ENCODE measurements at regions not wholly inside any gene's neighbourhood (a gene's known extent, or its start where the extent isn't known, plus 50 kb on each side); places are given as distances from the start of the nearest gene placed in this dataset.

DNA sequence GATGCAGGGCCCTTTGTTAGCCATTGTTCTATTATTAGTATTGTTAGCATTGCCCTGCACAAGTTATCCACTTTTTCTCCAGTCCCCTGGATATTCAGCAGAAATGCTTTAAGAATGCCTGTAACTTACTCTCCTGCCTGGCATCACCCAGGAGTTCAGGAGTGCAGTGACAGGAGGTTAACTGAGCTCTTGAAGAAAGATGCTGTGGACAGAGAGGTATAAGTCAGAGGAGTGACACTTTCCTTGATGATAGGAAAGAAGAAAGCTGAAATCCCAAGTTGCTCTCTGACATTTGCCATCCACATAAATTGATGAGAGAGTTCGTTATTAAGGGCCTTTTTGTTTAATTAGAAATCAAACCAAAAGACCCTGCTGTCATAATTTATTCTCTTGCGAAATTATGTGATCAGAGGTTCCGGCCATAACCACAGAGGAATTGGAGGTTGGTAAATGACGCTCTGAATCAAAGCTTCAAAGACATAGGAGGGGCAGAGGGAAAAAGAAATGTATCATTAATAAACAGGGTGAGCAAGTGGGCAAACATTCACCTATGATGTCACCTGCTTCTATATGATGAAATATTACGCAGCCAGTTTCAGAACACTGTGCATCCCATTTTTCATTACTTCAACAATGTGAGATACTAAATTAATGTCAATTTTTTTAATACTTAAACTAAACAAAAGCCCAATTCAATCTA, 230.2 kb upstream of the JADE1 start:
- TF ChIP-seq, protein P1, sequence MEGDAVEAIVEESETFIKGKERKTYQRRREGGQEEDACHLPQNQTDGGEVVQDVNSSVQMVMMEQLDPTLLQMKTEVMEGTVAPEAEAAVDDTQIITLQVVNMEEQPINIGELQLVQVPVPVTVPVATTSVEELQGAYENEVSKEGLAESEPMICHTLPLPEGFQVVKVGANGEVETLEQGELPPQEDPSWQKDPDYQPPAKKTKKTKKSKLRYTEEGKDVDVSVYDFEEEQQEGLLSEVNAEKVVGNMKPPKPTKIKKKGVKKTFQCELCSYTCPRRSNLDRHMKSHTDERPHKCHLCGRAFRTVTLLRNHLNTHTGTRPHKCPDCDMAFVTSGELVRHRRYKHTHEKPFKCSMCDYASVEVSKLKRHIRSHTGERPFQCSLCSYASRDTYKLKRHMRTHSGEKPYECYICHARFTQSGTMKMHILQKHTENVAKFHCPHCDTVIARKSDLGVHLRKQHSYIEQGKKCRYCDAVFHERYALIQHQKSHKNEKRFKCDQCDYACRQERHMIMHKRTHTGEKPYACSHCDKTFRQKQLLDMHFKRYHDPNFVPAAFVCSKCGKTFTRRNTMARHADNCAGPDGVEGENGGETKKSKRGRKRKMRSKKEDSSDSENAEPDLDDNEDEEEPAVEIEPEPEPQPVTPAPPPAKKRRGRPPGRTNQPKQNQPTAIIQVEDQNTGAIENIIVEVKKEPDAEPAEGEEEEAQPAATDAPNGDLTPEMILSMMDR (IDR thresholded peaks at IDR 0.05; ENCODE audit: unreplicated experiment in 3 of 3) = no peak
- Mint-ChIP-seq H3K27me3 (ENCODE audit: low read depth) (no peaks in the 10 kb centered on the region), H3K4me3 (no peak overlapping the region), H3K9me3 (no peaks in the 10 kb centered on the region), H3K27ac (no peak overlapping the region), H3K36me3 (ENCODE audit: low read depth) (no peaks in the 10 kb centered on the region), H3K4me1 (peaks cover 9% of the 10 kb centered on the region)

DNA sequence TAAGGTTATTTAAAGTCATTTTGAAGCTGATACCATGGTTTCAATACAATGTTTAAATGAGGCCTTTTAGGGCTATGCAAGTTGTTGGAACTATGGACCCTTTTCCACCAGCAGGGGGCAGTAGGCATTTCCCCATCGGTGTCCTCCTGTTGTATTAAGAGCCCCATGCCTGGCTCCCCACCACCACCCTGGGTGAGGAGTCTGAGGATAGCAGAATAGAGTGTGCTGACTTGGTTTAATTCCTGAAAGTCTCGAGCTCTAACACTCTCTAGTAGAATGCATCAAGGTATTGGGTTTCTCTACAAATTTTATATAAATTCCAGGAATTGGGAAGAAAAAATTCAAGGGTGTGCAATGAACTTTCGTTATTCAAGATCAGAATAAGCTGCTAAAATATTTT, 234.8 kb upstream of the JADE1 start:
- TF ChIP-seq, protein P1 (IDR thresholded peaks at IDR 0.05; ENCODE audit: unreplicated experiment in 3 of 3) = peak; percentile 57 to 64 (median 62)
- Mint-ChIP-seq H3K27me3 (ENCODE audit: low read depth) (no peaks in the 10 kb centered on the region), H3K36me3 (ENCODE audit: low read depth) (no peaks in the 10 kb centered on the region), H3K9me3 (no peaks in the 10 kb centered on the region), H3K4me1 (peaks cover 35% of the 10 kb centered on the region), H3K27ac (peak overlapping the region; percentile 77 to 94 (median 91)), H3K4me3 (no peak overlapping the region)

DNA sequence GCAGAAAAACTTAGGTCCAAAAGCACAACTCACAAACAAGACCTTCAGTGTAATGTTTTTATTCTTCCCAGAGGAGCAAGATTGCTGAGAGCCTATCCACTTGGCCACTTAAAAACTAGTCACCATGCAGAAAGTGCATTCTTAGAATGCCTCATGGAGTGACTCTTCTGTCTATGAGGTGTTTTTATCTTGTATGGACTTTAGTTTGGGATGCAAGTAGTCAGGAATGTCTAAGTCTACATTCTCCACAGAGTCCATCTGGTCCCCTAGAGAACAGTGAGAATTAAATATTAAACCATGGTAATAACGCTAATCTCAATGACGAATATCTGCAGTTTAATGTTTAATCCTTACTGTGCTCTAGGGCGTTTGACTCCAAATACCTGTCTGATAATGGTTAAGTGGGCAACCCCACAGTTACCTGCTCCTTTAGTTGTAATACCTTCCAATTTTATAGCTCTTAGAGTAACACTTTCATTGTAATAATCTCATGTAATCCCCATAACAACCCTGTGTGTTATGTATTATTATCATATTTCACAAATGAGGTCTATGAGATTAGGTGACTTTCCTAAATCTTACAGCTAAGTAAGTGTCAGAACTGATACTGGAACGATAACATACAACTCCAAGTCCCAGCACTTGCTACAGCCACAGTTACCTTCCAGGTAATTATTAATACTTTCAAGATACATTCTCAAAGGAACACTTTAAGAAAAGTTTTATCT, 235.6 kb upstream of the JADE1 start:
- Mint-ChIP-seq H3K27ac (peak overlapping the region; percentile 77 to 94 (median 91)), H3K4me3 (no peak overlapping the region), H3K9me3 (no peaks in the 10 kb centered on the region), H3K4me1 (peaks cover 42% of the 10 kb centered on the region), H3K36me3 (ENCODE audit: low read depth) (no peaks in the 10 kb centered on the region), H3K27me3 (ENCODE audit: low read depth) (no peaks in the 10 kb centered on the region)
- TF ChIP-seq, protein P1 (IDR thresholded peaks at IDR 0.05; ENCODE audit: unreplicated experiment in 3 of 3) = no peak

DNA sequence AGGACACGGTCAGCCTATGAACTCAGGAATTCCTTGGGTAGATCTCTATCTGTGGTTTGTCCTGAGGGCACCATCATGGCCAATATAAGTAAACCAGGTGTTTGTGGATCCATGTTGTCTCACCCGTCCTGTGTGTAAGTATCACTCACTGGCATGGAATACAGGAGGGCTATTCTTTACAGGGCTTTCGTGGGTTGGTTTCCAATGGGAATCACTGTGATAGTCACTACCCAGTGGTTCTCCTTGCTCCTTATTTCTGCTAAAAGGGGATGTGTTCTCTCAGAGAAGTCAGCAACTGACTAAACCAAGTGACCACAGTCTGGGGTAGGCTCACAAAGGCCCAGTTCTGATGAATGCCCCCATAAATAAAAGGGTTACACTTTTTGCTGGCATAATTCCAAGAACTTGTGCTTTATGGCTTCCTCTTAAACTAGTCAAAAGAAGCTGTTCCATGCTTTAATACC, 236.7 kb upstream of the JADE1 start:
- TF ChIP-seq, protein P1 (IDR thresholded peaks at IDR 0.05; ENCODE audit: unreplicated experiment in 3 of 3) = no peak
- no peaks in the 10 kb centered on the region for H3K27me3 Mint-ChIP-seq (ENCODE audit: low read depth)
- H3K36me3 Mint-ChIP-seq (ENCODE audit: low read depth) = no peaks in the 10 kb centered on the region
- peaks cover 50% of the 10 kb centered on the region for H3K4me1 Mint-ChIP-seq
- no peaks in the 10 kb centered on the region for H3K9me3 Mint-ChIP-seq
- H3K27ac Mint-ChIP-seq = peak overlapping the region; percentile 77 to 94 (median 91)
- H3K4me3 Mint-ChIP-seq = no peak overlapping the region

DNA sequence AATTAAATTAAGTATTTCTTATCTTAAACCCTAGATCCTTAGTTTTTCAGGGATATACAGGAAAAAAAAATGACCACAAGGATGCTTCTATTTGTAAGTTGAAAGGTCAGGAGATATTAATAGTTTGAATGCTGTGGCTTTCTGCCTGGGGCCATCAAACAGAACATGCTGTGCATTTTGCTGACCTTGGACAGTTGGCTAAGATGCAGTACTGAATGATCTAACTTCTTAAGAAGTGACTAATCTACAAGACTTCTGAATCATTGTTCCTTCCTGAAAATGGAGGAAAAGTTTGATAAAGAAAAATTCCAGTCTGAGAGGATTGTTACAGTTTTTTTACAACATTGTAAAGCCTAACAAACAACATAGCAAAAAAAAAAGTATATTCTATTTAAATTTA, 237.8 kb upstream of the JADE1 start:
- Mint-ChIP-seq H3K27me3 (ENCODE audit: low read depth) (no peaks in the 10 kb centered on the region), H3K36me3 (ENCODE audit: low read depth) (no peaks in the 10 kb centered on the region), H3K4me3 (no peak overlapping the region), H3K9me3 (no peaks in the 10 kb centered on the region), H3K4me1 (peaks cover 59% of the 10 kb centered on the region), H3K27ac (no peak overlapping the region)
- TF ChIP-seq, protein P1 (IDR thresholded peaks at IDR 0.05; ENCODE audit: unreplicated experiment in 3 of 3) = no peak
